ENCODE measurements at regions not wholly inside any gene's neighbourhood (a gene's known extent, or its start where the extent isn't known, plus 50 kb on each side); places are given as distances from the start of the nearest gene placed in this dataset.
A peak's percentile ranks its signal among the peaks of the same experiment; 100 is the strongest.

DNA sequence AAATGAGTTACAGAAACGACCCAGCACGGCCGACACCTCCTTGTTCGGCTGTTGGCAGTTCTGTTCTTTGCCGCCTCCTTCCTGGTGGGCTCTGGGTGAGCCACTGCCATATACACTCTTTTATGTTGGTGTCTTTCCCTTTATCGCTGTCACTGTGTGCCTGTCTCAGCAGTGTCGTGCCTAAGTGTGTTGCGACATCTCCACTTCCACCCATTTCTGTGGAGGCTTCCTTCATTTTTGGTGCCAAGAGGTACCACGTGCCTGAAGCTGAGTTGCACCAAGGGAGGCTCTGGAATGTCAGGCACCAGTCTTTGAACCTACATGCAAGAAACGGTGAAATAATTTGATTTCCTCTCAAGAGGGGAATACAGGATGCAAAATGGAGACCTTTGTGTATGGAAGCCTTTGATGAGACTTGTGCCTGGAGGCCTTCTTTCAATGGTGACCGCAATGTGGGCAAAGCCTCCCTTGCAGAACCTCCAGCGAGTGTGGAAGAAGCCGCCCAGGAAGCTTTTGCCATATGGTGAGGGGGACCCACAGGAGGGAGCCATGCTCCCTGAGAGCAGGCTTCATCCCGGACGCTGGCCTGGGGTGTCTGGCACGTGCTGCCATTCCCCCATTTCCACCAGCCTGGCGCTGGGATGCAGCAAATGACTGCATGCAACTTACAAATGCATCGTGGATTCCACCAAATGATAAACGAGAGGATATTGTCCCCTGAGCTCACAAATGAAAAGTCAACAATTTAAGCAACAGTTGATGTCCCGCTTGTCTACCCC lies 136.2 kb downstream of the TEX29 start:
- DNase-seq (ENCODE audit: low spot score) = no peak

DNA sequence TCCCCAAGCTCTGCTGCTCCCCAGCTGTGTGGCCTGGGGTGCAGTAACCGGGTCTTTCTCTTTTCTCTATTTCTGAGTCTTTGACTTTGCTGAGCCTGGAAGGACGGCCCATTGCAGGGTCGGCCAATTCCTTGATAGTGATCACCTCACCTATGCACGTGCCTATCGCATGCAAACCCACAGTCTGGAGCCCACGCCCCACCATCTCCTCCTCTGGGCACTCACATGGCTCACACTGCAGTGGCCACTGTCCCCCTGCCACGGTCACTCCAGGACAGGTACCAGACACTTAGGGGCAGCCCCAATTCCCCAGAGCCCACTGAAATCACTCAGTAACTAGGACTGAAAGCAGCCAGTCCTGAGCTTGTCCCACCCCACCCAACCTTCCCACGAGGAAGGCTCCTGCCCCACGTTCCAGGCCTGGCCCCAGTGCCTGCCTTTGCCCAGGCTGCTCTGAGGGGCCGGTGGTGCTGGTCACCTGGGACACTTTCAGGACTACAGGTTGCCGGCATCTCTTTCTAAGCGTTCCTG lies 137.6 kb downstream of the TEX29 start:
- no peak for DNase-seq (ENCODE audit: low spot score)

DNA sequence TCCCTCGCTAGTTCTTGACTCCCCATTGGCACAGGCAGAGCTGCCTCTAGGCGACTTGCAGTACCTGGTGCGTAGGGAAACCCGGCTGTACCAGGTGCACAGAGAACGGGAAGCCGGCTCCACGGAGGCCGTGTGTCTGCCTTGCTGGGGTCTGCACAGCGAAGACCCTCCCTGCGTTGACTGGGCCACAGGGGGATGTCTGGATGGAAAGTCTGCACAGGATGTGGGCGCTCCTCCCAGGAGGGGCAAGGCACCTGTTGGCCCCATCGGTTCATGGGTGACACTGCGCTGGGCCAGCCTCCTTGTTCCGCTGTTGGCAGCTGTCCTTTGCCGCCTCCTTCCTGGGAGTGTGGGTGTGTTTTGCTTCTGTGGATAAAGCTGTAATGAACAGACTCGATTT lies 138.3 kb downstream of the TEX29 start:
- DNase-seq (ENCODE audit: low spot score) = no peak

DNA sequence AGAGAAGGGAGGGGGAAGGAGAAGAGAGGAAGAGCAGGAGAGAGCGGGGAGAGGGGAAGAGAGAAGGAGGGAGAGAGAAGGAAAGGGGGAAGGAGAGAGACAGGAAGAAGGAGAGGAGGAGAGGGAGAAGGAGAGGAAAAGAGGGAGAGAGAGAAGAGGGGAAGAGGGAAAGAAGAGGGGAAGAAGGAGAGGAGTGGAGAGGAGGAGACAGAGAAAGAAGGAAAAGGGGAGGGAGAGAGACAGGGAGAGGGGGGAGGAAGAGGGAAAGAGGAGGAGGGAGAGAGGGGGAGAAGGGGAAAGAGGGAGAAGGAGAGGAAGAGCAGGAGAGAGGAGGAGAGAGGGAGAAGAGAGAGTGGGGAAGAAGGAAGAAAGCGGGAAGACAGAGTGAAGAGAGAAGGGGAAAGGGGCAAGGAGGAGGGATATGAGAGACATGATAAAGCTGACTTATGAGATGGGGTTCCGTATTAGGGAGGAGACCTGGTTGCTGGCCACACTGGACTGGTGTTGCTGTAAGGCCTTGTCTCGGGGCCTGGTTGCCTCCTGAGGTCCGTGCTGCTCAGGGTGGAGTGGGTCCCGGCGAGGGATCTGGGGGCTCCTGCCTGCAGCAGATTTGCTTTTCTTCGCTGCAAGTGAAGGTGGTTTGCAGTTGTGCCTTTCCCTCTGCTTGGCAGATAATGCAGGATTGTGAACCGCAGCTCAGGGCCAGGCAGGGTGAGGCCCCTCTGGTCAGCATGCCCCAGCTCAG lies 139.5 kb downstream of the TEX29 start:
- DNase-seq (ENCODE audit: low spot score) = no peak

DNA sequence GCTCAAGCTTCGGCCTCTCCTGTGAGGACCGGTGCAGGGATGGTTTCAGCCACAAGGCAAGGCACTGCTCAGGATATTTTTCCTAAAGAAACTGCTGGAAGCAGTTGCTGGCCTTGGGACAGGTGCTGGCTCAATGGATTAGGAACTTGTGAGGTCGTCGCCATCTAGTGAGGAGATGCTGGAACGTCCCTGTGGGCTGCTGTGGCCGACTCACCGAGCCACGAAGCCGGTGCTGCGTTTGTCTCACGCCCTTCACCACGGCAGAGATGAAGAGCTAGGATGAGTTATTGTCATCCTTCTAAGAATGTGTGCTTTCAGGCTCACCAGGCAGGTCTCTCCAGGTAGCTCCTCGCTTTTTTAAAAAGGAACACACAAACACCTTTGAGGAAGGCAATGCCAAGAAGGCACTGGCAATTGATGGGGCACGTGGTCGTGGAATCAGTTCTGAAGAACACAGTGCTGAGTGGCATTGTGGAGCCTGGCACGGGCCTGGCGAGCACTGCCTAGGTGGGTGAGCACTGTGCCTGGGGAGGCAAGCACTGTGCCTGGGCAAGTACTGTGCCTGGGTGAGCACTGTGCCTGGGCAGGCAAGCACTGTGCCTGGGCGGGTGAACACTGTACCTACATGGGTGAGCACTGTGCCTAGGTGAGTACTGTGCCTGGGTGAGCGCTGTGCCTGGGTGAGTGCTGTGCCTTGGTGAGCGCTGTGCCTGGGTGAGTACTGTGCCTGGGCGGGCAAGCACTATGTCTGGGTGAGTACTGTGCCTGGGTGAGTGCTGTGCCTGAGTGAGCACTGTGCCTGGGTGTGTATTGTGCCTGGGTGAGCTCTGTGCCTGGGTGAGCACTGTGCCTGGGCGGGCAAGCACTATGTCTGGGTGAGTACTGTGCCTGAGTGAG lies 140.4 kb downstream of the TEX29 start:
- peak; percentile 62 for DNase-seq (ENCODE audit: low spot score)

DNA sequence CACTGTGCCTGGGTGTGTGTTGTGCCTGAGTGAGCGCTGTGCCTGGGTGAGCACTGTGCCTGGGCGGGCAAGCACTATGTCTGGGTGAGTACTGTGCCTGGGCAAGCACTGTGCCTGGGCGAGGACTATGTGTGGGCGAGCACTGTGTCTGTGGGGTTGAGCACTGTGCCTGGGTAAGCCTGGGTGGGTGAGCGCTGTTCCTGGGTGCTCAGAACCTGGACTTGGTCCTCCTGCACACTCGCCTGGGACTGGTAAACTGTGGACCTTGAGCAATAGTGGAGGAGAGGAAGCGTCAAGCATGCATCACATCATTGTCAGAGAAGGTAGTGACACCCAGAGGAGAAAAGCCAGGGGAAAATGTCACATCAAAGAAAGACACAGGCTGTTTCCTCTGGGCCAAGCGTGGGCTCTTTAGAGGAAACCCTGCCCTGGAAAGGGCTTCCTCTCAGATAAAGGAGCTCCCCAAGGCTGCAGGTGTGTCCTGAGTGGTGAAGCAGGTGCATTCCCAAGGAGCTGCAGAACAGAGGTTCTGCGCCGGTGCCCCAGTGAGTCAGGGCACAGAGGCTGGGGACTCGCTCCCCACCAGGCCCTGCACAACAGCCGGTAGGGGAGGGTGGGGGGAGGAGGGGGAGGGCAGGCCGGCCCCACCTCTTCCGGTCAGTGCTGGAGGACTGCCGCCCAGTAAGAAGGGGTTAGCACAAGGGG lies 141.2 kb downstream of the TEX29 start:
- DNase-seq (ENCODE audit: low spot score) = no peak

DNA sequence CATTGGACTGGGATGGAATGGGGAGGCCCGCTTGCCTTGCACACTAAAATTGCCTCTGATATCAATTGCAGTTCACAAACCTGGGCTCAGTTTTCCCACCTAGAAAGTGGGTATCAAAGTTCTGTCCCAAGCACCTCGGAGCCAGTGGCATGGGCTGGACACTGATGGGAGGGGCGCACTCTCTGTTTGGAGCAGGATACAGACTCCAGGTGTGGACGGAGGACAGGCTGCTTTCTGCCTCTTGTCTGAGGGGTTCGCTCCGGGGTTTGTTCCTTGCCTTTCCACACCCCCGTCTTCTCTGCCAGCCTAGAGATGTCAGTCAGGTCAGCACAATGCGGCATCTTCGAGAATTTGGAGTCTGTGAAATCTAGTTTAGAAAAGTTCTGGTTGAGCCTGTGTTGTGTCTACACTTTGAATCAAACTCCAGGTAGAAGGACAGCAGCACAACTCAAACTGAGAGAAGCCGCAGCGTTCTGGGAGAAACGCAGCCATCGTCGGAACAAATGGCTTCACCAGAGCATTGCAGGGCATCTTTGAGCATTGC lies 141.9 kb downstream of the TEX29 start:
- DNase-seq (ENCODE audit: low spot score) = no peak

DNA sequence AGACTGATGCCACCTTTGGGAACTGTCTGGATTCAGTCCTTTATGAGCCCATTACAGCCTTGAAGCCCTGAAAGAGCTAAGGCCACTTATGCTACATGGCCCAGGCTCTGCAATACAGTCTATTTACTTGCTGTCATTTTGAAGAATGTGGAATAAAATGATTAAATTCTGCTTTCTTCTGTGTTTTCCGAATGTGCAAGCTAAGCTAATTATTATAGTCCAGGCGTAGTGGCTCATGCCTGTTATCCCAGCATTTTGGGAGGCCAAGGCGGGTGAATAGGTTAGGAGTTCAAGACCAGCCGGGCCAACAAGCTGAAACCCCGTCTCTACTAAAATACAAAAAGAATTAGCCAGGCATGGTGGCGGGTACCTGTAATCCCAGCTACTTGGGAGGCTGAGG lies 142.5 kb downstream of the TEX29 start:
- no peak for DNase-seq (ENCODE audit: low spot score)

DNA sequence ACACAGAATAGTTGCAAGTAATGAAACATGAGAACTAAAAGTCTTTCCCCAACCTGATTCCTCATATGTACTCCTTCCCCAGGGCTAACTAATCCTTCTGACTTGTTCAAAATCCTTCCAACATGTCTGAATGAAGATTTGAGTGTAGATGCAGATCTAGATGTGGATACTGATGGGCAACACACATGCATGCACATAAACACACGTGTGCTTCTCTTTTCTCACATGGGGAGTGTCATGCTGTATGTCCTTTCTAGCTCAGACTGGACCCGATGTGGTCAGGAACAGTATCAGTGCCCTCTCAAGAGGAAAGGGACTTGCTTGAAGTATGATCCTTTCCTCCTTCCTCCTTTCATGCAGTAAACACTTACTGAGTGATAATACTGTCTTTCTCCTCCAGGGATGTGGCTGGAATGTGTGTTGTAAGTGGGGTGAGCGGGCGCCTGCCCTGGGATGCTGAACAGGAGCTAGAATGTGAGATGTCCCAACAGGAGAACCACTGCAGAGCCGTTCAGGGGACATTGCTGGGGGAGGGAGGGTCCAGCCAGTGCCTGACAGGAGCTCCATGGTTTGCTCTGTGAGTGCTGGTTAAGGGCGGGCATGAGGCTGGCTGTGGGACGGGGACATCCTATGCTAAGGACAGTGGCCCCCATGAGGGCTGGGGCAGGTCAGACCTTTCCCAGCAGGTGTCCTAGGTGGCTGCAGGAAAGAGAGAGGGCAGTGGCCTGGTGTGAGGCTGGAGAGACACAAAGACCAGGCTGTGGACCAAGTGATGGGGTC lies 146.9 kb downstream of the TEX29 start:
- no peak for DNase-seq (ENCODE audit: low spot score)

DNA sequence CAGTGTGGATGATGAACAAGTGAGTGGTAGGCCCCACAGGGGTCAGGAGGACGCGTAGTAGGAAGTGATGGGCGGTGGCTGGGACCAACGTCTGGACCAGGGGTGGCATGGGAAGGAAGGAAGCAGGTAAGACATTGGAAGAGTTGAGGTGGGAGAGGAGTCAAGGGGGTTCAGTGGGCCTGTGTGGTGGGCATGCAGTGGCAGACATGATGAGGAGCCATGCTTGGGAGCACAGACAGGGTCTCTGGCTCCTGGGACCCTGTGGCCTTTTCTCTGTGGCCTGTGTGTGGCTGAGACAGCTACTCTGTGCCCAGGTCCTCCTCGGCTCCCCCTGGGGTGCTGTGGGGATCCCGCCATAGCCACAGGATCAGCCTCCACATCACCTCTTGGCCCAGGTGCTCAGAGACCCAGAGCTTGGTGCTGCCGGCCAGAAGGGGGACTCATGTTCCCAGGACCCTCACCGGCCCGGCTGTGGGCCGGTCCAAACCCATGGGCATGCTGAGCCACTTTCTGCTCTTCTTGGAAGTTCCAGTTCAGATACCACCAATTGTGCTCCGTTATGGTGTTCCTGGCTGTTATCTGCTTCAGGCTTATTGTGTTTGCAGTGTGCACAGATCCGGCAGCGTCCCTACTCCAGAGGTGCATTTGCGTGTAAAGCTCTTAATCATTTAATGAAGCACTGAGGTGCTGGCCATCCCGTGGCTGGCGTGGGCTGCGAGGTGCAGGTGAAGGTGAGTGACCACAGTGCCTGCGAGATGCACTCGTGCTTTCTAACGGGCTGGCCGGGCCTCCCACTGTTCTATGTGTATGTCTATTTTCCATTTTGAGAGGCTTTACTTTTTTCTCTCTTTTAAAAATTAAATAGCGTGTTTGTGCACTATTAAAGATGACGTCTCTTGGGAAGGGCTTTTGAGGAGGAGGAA lies 147.9 kb downstream of the TEX29 start:
- no peak for DNase-seq (ENCODE audit: low spot score)

DNA sequence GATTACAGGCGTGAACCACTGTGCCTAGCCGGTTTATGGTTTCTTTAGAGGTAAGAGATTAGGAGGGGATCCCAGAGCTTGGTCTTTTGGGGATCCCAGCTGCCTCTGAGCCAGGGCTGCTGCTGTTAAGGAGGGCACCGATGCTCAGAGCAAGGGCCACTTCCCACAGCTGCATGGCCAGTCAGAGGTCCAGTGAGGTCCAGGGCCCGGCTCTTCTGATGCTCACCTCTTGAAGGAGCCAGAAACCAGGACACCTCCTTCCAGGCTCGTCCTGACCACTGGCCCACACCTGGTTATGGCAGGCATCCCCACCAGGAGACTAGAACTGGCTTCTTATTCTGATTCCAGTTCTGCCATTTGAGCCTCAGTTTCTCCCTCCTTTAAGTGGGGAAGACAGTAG lies 149.0 kb downstream of the TEX29 start:
- no peak for DNase-seq (ENCODE audit: low spot score)

DNA sequence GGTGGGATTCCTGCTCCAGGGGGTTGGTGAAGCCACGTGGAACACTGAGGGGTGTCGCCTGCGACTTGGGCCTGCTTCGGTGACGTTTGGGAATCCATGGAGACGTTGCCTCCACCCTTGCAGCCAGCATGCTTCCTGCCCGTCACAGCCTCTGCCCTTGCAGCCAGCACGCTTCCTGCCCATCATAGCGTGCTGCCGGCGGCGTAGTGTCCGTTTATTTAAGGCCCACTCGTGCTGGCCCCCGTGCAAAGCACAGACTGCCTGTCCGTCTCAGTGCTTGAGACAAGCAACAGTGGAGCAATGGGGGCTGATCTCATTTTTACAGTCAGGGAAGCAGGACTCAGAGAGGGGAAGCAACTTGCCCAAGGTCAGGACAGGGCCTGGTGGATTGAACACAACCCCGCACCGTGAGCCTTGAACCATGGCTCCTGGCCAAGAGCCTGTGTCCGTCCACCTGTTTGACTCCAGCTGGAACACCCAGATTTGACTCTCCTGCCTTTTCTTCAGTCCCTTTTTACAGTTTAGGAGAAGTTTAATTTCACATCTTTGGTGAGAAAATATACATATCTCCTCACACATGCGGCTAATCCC lies 149.6 kb downstream of the TEX29 start:
- DNase-seq (ENCODE audit: low spot score) = no peak

DNA sequence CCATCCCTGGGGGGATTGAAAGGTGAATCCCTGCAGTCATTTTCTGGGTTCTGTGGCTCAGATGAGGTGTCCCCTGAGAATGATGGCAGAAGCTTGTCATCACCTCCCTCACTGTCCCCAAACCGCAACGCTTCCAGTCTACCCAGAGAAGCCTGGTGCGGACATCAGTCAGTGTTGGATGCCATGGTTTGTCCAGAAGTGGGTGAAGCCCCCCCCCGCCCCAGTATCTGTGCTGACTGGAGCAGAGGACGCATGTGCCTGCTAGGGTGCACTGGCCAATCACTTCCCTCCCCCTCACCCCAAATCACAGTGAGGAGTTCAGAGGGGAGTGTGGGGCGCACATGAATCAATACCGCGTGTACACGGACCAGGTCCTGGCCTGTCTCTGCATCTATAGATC lies 150.5 kb downstream of the TEX29 start:
- no peak for DNase-seq (ENCODE audit: low spot score)

DNA sequence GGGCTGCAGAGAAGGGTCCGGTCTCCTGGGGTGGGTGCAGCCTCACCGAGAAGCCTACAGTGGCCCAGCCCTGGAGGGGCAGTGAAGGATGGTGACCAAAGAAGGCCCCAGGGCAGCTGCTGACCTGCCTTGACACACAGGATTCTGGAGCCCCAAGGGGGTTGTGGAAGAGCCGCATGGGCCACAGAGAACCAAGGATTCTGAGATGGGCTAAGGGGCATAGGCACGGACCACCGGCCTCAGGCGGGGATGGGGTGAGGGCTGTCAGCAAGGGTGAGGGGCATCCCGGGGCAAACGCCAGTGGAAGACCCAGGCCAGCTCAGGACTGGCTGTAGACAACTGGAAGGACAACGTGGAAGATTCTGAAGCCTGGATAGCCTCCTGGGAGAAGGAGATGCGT lies 151.6 kb downstream of the TEX29 start:
- no peak for DNase-seq (ENCODE audit: low spot score)

DNA sequence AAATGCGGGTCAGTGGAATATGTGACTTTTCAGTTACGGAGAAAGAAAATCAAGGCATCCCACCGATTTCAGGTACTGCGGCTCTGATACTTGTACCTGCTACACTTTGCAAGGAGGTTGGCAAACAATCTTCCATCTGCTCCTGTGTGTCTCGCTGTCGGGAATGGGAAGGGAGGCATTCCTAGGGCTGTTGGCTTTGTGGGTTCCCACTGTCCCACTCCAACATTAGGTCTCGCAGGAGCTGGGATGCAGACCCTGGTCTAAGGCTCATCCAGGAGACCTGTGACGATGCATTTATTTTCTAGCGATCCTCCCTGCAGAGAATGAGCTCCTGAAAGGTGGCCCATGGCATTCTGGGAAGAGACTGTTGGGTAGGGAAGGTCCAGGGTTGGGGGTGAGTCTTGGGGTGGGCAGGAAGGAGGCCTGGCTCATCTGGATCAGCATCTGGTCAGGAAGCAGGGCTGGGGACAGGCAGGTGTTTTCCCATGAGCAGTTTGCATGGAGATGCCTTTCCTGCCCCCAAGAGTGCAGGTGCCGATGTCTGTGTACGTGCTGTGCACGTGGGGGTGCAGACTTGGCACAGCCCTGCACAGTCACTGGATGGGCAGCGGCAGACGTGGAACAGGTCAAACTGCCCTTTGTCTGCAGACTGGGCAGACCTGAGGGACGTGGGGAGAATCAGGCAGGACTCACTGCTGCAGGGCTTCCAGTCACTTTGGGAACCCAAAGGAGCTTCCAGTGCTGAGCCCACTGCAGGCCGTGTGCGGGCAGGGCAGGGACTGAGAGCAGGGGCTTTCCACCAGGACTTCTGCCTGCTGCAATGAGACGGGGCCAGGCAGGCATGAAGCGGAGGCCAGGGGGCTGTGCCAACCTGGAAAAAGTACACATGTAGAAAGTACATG lies 152.4 kb downstream of the TEX29 start:
- DNase-seq (ENCODE audit: low spot score) = no peak

DNA sequence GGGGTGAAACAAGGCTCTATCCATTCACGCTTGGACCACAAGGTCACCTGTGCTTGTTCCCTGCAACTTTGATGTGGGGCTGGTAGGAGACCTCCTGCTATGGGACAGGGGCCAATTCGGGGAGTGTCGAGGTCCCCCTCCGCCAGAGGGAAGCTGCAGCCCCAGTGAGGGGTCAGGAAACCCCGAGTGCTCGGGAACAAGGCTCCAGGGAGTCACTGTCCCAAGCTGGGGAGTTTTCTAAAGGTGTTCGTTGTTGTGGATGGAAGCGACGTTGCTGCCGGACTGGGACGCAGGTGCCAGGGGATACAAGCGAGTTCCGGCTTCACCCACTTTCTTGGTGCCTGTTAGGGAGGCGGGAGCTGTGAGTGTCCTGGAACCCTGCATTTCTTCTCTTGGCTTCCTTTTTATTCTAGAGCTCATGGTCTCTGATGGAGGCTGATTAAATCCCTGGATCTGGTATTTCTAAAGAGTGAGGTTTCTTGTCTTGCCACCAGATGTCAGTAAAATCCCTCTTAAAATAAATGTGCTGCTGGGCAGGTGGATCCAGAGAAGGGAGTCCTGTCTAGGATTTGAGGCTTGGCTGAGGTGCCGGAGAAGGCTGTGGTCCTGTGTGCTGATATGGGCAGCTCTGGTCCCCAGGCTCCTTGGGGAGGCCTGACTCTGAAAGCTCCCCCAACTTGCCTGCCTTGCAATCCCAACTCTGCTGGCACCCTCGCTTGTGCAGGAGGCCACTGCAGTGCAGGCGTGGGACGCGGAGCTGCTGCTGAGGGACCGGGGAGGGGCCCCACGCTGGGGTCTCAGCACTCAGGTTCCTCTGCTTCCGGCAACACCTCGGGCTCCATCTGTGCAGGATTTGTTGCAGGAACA lies 153.9 kb downstream of the TEX29 start:
- peak; percentile 52 for DNase-seq (ENCODE audit: low spot score)

DNA sequence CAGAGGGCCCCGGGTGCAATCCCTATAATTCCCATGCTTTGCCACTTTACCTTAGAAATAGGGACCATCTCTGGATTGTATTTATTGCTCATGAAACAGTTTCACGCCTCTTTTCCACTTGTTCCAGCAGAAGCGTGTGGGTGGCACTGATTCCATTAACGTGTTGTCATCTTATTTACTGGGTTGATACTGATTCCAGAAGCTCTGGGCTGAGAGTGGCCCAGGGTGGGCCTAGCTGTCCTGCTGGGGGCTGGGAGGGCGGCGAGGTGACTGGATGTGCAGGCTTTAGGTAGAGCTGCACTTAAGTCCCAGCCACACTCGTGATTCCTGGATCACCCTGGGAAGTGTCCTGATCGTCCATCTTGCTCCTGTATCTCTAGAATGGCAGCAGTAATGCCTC lies 155.0 kb downstream of the TEX29 start:
- DNase-seq (ENCODE audit: low spot score) = no peak

Measured in RKO (cell line).